Smooth muscle cell (in vitro differentiated cells): ENCODE measurements at regions not wholly inside any gene's neighbourhood (a gene's known extent, or its start where the extent isn't known, plus 50 kb on each side); places are given as distances from the start of the nearest gene placed in this dataset.

Source experiments
- DNase-seq: peaks from one replicate; lab custom pipeline; 2025; ENCODE audit not compliant: unreplicated experiment; lab: John Stamatoyannopoulos, UW
- H2AFZ ChIP-seq: fragments of 200-600 bp; sonication (generic); 2 replicates; pipeline ENCODE4 v1.6.0; 2016; ENCODE audit warnings: antibody characterized with exemption, low read depth, mild to moderate bottlenecking
- H3F3A ChIP-seq: fragments of 200-600 bp; sonication (generic); 2 replicates; pipeline ENCODE4 v1.6.0; 2017; ENCODE audit warnings: antibody characterized with exemption, low read depth
- H3K27ac ChIP-seq: fragments of 200-600 bp; sonication (generic); 2 replicates; pipeline ENCODE4 v1.5.1; 2016; ENCODE audit warnings: low read depth, mild to moderate bottlenecking
- H3K27me3 ChIP-seq: fragments of 200-600 bp; sonication (generic); 2 replicates; pipeline ENCODE4 v1.6.1; 2016; ENCODE audit warnings: low read depth, mild to moderate bottlenecking
- H3K36me3 ChIP-seq: fragments of 200-600 bp; sonication (generic); 2 replicates; pipeline ENCODE4 v1.5.1; 2016; ENCODE audit warnings: low read depth
- H3K4me1 ChIP-seq: fragments of 200-600 bp; sonication (generic); 2 replicates; pipeline ENCODE4 v1.5.1; 2016; ENCODE audit warnings: low read depth
- H3K4me2 ChIP-seq: fragments of 200-600 bp; sonication (generic); 2 replicates; pipeline ENCODE4 v1.6.0; 2016; ENCODE audit warnings: mild to moderate bottlenecking
- H3K4me3 ChIP-seq: fragments of 200-600 bp; sonication (generic); 2 replicates; pipeline ENCODE4 v1.5.1; 2016; ENCODE audit warnings: mild to moderate bottlenecking
- H3K79me2 ChIP-seq: fragments of 200-600 bp; sonication (generic); 2 replicates; pipeline ENCODE4 v1.6.0; 2016; ENCODE audit warnings: low read depth, mild to moderate bottlenecking
- H3K9ac ChIP-seq: fragments of 200-600 bp; sonication (generic); 2 replicates; pipeline ENCODE4 v1.6.0; 2016; ENCODE audit warnings: low read depth
- H3K9me3 ChIP-seq: fragments of 200-600 bp; sonication (generic); replicated peaks from 2 replicates; pipeline ENCODE4 v1.5.1; 2016; ENCODE audit warnings: low read depth
- H4K20me1 ChIP-seq: fragments of 200-600 bp; sonication (generic); 2 replicates; pipeline ENCODE4 v1.6.0; 2016; ENCODE audit warnings: low read depth
- CTCF ChIP-seq: fragments of 200-600 bp; sonication (generic); IDR thresholded peaks from 2 replicates; pipeline ENCODE4 v1.5.1; 2017; ENCODE audit warnings: borderline replicate concordance, mild to moderate bottlenecking, antibody characterized with exemption; ENCODE audit not compliant: insufficient read depth, poor library complexity, severe bottlenecking
- WGBS: methylation state at CpG from one replicate; pipeline ENCODE4 v1.1.7; 2016; ENCODE audit warnings: low lambda C conversion rate; 5-methylcytosine and 5-hydroxymethylcytosine counted together

GRCh38 chr2:118473846-118474540 lies 373.5 kb downstream of the EN1 start:
- no peaks in the 10 kb centered on the region for H3K9me3 ChIP-seq
- DNase-seq, result no peak
- no peaks in the 10 kb centered on the region for H3K79me2 ChIP-seq
- H3K4me2 ChIP-seq, result no peak overlapping the region
- no peak overlapping the region for H3K9ac ChIP-seq
- no peaks in the 10 kb centered on the region for H4K20me1 ChIP-seq
- H3F3A ChIP-seq, result no peaks in the 10 kb centered on the region
- H3K36me3 ChIP-seq, result no peaks in the 10 kb centered on the region
- H3K27ac ChIP-seq, result no peak overlapping the region
- no peaks in the 10 kb centered on the region for H3K4me1 ChIP-seq
- TF ChIP-seq CTCF, result no peak
- no peak overlapping the region for H3K4me3 ChIP-seq
- H3K27me3 ChIP-seq, result peaks cover 25% of the 10 kb centered on the region
- 47% methylated on average over 8 of the region's 8 CpGs for WGBS
- H2AFZ ChIP-seq, result no peak overlapping the region

GRCh38 chr2:118473241-118473640 lies 374.2 kb downstream of the EN1 start:
- Histone ChIP-seq H3K79me2 (no peaks in the 10 kb centered on the region), H3F3A (no peaks in the 10 kb centered on the region)
- WGBS, result 86% methylated on average over 5 of the region's 5 CpGs

GRCh38 chr2:118470297-118470696 lies 377.2 kb downstream of the EN1 start:
- Histone ChIP-seq H3K9me3 (no peaks in the 10 kb centered on the region), H3K27me3 (peaks cover 26% of the 10 kb centered on the region), H3K4me3 (no peak overlapping the region), H3K9ac (no peak overlapping the region), H3K27ac (no peak overlapping the region), H3K4me2 (no peak overlapping the region), H3K36me3 (no peaks in the 10 kb centered on the region), H3K79me2 (no peaks in the 10 kb centered on the region), H4K20me1 (no peaks in the 10 kb centered on the region), H2AFZ (no peak overlapping the region), H3F3A (no peaks in the 10 kb centered on the region), H3K4me1 (no peaks in the 10 kb centered on the region)
- 80% methylated on average over 4 of the region's 4 CpGs for WGBS
- no peak for DNase-seq
- no peak for TF ChIP-seq CTCF

More at GRCh38 chr2:118473241-118473640, 374.2 kb downstream of the EN1 start:
- peaks cover 26% of the 10 kb centered on the region for H3K27me3 ChIP-seq
- no peak overlapping the region for H3K9ac ChIP-seq
- DNase-seq, result no peak
- TF ChIP-seq CTCF, result no peak
- H3K9me3 ChIP-seq, result no peaks in the 10 kb centered on the region
- H3K27ac ChIP-seq, result no peak overlapping the region
- no peak overlapping the region for H2AFZ ChIP-seq
- no peak overlapping the region for H3K4me2 ChIP-seq
- H4K20me1 ChIP-seq, result no peaks in the 10 kb centered on the region
- no peaks in the 10 kb centered on the region for H3K4me1 ChIP-seq
- H3K36me3 ChIP-seq, result no peaks in the 10 kb centered on the region
- no peak overlapping the region for H3K4me3 ChIP-seq

GRCh38 chr2:118469103-118469502 lies 378.3 kb downstream of the EN1 start:
- TF ChIP-seq CTCF, result no peak
- WGBS, result 56% methylated on average over 6 of the region's 6 CpGs
- no peak for DNase-seq
- Histone ChIP-seq H3K27ac (no peak overlapping the region), H3K27me3 (peaks cover 31% of the 10 kb centered on the region), H3K4me3 (no peak overlapping the region), H3K36me3 (no peaks in the 10 kb centered on the region), H3K9ac (no peak overlapping the region), H3K4me2 (no peak overlapping the region), H4K20me1 (no peaks in the 10 kb centered on the region), H3K4me1 (no peaks in the 10 kb centered on the region), H3K9me3 (no peaks in the 10 kb centered on the region), H3F3A (no peaks in the 10 kb centered on the region), H3K79me2 (no peaks in the 10 kb centered on the region), H2AFZ (no peak overlapping the region)
